ENCODE measurements at regions not wholly inside any gene's neighbourhood (a gene's known extent, or its start where the extent isn't known, plus 50 kb on each side); places are given as distances from the start of the nearest gene placed in this dataset.

DNA sequence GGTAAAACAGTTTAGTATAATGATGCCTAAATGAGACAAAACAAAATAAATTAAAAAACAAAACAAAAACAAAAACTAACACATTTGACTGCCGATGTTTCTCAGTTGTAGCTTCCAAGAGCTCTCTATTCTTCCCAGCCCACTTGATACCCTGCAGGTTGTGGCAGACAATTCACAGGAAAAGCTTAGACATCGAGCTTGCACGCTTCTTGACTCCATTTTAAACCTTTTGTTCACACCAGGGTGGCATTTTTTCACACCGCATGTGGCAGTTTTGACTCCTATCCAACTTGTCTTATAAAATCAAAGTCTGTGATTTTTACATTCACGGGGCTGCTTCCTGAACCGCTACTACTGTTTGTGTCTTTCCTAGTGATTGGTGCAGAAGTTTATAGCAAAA, 575.9 kb downstream of the USP25 start:
- DNase-seq (ENCODE audit: low read depth in 2 of 2) = no peak

- no peak for DNase-seq (ENCODE audit: low read depth in 2 of 2)
These were observed 577.5 kb downstream of the USP25 start for GRCh38 chr21:16307256-16307655.

DNA sequence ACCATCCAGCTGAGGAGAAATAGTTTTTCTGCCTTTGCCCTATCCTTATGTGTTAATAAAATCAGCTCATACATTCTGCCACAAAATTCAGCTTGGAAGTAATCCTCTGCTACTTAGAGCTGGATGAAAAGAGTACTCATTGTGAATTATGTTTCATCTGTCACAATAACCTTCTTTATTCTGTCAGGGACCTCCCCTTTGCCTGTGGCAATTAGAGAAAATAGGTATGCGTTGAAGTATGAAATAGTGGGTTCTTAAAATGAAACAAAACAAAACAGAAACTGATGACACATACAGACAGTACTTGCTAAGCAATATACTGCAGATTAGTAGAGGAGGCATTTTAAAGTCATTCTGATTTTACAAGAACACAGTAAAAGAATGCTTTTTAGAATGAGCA, 578.5 kb downstream of the USP25 start:
- no peak for DNase-seq (ENCODE audit: low read depth in 2 of 2)

DNA sequence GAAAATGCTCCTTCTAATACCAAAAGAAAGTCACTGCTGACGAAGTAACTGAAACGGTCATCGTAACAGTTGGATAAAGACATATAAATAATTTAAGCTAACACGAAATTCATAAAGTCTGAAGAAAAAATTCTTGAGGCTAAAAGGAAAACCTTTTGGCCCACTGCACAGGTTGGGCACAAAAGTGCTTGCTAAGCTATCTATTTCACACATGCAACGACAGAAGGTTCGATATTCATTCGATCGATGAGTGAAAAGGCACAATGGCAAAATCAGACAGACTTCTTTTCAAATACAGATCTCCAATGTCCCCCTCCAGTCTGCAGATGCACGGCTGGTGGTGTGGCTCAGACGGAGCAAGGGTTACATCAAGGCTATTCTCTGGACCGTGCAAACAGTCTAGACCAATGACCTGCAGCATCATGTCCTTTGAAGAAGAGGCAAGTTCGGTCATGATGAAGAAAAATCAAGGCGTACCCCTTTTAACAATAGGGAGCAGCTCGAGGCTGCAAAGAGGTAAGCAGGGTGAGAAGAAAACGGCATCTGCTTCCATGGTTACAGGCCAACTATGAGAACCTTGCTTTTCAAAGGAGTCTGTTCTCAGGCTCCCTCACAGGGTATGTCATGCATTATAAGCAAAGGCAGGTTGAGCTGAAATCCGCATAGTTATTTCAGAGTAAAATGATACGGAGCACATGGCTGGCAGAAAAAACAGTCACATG, 579.6 kb downstream of the USP25 start:
- no peak for DNase-seq (ENCODE audit: low read depth in 2 of 2)

- no peak for DNase-seq (ENCODE audit: low read depth in 2 of 2)
These were observed 580.4 kb downstream of the USP25 start for GRCh38 chr21:16310176-16310575.

- DNase-seq (ENCODE audit: low read depth in 2 of 2) = no peak
These were observed 581.4 kb downstream of the USP25 start for GRCh38 chr21:16311229-16311628.

GRCh38 chr21:16312321-16312720, 582.5 kb downstream of the USP25 start:
- no peak for DNase-seq (ENCODE audit: low read depth in 2 of 2)

- no peak for DNase-seq (ENCODE audit: low read depth in 2 of 2)
These were observed 585.4 kb downstream of the USP25 start for GRCh38 chr21:16315223-16315622.

DNA sequence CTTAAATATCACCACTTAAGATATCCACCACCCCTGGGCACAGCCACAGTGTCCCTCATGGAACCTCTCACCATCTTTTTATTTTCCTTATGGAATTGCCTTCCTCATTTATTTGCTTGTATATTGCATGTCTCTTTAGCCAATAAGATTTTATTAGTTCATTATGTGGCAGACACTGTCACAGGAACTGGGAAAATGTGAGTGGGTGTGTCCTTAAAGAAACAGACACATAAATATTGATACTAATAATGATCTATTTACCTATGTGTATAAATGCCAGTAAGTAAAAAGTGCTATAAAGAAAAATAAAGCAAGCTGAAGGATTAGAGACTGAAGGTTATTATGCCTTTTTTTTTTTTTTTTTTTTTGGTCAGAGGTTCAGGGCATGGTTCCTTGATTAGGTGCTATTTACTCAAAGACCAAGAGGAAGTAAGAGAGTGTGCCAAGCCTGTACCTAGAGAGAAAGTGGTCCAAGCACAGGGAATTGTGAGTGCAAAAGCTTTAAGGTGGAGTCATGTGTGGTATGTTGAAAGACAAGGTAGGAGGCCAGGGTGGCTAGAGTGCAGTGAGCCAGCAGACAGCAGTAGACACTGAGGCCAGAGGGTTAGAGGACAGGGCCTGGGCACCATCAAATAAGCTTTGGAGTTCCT, 589.0 kb downstream of the USP25 start:
- no peak for DNase-seq (ENCODE audit: low read depth in 2 of 2)

- DNase-seq (ENCODE audit: low read depth in 2 of 2) = no peak
These were observed 590.3 kb downstream of the USP25 start for GRCh38 chr21:16320110-16320509.

DNA sequence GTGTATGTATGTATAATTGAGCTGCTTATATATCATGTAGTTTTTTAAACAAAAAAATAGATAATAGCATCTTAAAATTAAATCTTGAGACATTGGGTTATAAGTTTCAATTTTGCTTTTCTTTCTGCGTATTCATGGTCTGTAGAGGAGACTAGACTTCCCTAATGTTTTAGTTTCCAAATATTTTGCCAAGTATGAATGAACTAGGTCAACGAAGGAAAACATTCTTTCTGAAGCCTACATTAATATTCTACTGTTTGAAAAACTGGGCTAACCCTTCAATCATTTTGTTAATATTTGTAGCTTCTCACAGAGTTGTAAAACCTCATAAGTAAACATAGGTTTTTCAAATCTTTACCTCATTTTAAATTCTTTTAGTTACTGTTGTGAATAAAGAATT, 592.7 kb downstream of the USP25 start:
- DNase-seq (ENCODE audit: low read depth in 2 of 2) = no peak

GRCh38 chr21:16323596-16323995, 593.8 kb downstream of the USP25 start:
- DNase-seq (ENCODE audit: low read depth in 2 of 2) = no peak

GRCh38 chr21:16324630-16325029, 594.8 kb downstream of the USP25 start:
- DNase-seq (ENCODE audit: low read depth in 2 of 2) = no peak

GRCh38 chr21:16330082-16330907, 600.5 kb downstream of the USP25 start:
- DNase-seq (ENCODE audit: low read depth in 2 of 2) = no peak

DNA sequence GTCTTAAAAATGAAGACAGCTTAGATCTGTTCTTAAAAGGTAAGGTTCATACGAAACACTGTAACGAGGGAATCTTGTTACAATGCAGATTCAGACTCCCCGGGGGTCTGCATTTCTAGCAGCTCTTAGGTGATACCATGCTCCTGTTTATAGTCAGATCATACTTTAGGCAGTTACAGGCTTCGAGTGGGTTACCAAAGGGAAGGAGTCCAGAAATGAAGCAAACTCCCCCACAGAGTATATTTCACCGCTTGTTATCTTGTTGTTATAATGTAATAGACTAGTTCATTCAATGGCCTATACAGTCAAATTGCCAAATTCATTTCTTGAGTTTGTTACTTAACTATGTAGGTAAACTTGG, 601.1 kb downstream of the USP25 start:
- no peak for DNase-seq (ENCODE audit: low read depth in 2 of 2)

DNA sequence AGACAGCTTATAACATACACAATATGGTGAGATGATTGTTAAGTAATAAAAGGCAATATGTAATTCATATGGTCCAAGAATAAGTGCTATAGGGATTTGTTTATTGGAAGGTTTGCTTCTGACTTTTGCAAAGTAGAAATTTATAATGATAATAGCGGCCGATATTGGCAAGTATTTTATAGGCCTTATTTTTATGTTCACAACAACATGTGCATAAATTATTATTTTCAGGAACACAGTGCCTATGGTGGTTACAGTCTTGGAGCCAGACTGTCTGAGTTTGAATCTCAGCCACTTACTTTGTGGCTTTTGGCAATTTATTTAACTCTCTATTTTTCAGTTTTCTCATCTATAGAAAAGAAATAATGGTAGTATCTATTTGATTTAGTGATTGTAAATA, 607.5 kb downstream of the USP25 start:
- no peak for DNase-seq (ENCODE audit: low read depth in 2 of 2)

DNA sequence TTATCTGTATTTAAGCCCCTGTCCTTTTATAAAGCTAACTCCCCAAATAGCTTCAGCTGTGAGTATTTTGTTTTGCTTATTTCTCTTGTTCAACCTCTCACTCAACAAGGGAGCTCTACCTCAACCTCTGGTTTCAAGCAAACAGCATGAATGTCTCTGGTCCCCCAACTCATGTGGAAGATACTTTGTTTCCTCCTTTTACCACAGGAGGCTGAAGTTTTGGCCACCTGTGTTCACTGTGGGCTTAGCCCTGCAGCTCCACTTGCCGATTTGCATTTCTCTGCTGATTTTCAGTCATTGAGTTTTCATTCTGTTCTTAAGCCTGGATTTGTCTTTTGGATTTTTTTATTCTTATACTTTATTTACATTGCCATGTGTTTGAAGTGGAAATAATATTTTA, 613.1 kb downstream of the USP25 start:
- no peak for DNase-seq (ENCODE audit: low read depth in 2 of 2)

GRCh38 chr21:16343776-16344175, 614.0 kb downstream of the USP25 start:
- no peak for DNase-seq (ENCODE audit: low read depth in 2 of 2)

DNA sequence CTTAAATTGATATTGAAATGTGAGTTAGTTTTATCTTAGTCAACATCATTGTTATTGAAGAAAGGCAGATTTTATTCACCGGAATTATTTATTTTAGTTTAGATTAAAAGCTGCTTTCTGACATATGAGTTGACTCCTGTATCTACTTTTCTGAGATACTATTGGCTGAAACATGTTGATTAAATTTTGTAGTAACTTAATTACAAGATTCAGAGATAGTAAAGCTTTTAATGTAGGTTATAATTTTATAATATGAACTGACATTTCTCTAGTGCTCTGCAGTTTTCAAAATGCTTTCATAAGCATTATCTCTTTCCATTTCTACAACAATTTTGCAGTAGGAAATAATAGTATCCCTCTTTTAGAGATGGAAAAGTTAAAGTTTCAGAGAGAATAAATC, 616.0 kb downstream of the USP25 start:
- no peak for DNase-seq (ENCODE audit: low read depth in 2 of 2)

- DNase-seq (ENCODE audit: low read depth in 2 of 2) = no peak
These were observed 617.4 kb downstream of the USP25 start for GRCh38 chr21:16347223-16347622.

DNA sequence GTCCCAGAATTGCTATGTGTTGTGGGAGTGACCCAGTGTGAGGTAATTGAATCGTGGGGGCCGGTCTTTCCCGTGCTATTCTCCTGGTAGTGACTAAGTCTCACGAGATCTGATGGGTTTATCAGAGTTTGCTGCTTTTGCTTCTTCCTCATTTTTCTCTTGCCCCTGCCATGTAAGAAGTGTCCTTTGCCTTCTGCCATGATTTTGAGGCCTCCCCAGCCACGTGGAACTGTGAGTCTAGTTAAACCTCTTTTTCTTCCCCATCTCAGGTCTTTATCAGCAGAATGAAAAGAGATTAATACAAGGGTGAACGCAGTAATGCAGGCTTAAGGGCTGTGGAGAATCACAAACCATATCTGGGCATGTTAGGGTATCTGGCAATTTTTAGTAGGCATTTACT, 624.0 kb downstream of the USP25 start:
- no peak for DNase-seq (ENCODE audit: low read depth in 2 of 2)

DNA sequence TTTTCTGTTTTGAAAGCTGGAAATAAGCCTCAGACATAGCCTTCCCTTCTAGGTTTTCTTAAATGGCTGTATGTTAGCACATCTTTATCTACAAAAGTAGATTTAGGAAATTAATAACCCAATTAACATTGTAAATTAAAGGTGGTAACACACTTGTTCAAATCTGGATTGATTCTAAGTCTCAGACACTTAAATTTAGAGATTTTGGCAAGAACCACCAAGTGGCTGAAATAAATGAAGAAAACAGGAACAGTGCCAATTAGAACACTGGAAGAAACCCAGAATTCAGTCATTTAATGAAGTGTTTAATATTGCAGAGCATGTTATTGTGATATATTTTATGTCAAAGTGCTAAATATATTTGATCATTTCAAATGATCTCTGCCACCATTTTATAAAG, 628.2 kb downstream of the USP25 start:
- DNase-seq (ENCODE audit: low read depth in 2 of 2) = no peak

DNA sequence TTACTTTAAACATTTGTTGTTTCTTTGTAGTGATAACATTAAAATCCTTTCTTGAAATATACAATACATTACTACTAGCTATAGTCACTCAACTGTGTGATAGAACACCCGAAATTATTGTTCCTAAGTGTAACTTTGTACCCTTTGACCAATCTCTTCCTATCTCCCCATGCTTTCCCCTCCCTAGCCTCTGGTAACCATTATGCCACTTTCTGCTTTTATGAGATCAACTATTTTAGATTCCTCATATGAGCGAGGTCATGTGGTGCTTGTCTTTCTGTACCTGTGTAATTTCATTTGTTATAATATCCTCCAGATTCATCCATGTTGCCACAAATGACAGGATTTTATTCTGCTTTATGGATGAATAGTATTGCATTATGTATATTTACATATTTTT, 629.0 kb downstream of the USP25 start:
- no peak for DNase-seq (ENCODE audit: low read depth in 2 of 2)

Measured in activated CD8-positive, alpha-beta memory T cell treated with anti-CD3 and anti-CD28 coated beads for 4 hours (primary cell).